GM19035 (cell line): ENCODE measurements at regions not wholly inside any gene's neighbourhood (a gene's known extent, or its start where the extent isn't known, plus 50 kb on each side); places are given as distances from the start of the nearest gene placed in this dataset.
"Not testable (repeated sequence)": the region's sequence is repeated elsewhere in the genome, so short reads cannot be mapped to it uniquely, and the experiment has no call there.

Experiments
- ATAC-seq: cut with Tn5 transposase; IDR thresholded peaks from one replicate; pipeline ENCODE4 v1.9.1; 2021; ENCODE audit not compliant: unreplicated experiment

GRCh38 chr18:1468550-1468949, 563.9 kb downstream of the ADCYAP1 start:
- no peak for ATAC-seq

- ATAC-seq, result no peak
These were observed 571.2 kb downstream of the ADCYAP1 start for GRCh38 chr18:1475867-1476266.

DNA sequence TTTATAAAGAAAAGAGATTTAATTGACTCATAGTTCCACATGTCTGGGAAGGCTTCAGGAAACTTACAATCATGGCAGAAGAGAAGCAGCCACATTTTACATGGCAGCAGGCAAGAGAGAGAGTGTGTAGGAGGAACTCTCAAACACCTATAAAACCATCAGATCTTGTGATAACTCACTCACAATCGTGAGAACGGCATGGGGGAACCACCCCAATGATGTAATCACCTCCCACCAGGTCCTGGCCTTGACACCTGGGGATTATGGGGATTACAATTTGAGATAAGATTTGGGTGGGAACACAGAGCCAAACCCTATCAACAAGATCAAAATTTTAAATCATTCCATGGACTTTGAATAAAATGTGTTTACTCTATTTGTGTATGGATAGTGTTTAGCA, 575.6 kb downstream of the ADCYAP1 start:
- no peak for ATAC-seq

GRCh38 chr18:1481577-1481976, 576.9 kb downstream of the ADCYAP1 start:
- no peak for ATAC-seq

DNA sequence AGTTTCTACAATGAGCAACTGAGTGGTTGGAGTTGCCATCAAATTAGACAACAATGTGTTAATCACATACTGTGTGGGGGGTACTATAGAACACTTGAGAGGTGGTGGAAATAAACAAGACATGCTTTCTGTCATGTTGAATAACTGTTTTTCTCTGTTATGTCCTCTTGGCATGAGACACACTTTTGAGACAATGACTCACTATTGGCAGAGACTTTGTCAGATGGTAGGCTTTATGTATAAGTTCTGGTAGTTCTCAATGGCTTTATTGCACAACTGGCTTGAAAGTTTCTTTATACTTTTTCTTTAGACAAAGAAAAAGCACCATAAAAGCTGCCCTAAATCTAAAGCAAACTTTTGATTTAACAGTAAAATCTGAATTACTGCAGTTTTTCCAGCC, 578.7 kb downstream of the ADCYAP1 start:
- no peak for ATAC-seq

DNA sequence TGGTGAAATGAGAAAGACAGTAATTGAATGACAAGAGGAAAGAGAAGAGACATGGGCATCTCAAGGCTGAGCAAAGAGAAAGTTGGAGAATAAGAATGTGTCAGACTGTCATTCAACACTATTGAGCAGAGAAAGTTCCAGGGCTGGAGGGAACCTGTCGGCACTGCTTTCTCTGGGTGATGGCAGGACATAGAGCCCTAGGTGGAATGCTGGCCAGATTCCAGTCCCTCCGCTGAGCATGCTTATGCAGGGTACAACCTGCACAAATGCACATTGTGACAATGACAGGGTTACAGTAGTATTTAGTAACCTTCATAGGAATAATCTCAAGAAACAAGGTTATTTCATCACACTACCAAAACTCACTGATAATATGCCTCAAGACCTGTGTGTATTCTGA, 582.8 kb downstream of the ADCYAP1 start:
- no peak for ATAC-seq

DNA sequence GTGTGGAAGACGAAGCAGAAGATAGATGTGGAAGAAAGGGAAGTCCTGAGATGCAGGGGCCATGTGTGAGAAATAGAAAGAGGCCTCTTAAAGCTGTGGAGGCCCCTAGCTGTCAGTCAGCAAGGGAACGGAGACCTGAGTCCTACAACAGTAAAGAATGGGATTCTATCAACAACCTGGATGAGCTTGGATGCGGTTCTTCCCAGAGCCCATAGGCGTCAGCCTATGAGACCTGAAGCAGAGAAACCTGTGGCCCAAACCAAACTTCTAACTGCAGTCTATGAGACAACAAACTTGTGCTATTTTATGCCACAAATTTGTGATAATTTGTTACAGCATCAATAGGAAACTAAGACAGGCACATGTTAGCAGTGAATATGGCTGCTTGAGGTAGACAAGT, 583.7 kb downstream of the ADCYAP1 start:
- ATAC-seq, result no peak

GRCh38 chr18:1488957-1489356, 584.3 kb downstream of the ADCYAP1 start:
- no peak for ATAC-seq

- no peak for ATAC-seq
These were observed 590.7 kb downstream of the ADCYAP1 start for GRCh38 chr18:1495387-1495786.

- ATAC-seq, result no peak
These were observed 591.4 kb downstream of the ADCYAP1 start for GRCh38 chr18:1496096-1496495.

DNA sequence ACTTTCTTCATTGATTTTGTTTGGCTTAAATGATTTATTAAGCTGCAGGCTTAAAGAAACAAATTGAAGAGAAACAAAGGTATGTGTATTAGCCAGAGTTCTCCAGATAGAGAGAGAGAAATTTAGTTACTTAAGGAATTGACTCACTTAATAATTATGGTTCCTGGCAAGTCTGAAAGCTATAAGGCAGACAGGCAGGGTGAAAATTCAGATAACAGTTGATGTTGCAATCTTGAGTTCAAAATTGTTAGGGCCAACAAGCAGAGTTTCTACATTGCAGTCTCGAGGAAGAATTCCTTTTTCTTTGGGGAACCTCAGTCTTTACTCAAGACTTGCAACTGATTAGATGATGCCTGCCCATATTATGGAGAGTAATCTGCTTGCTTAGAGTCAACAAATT, 593.5 kb downstream of the ADCYAP1 start:
- no peak for ATAC-seq

DNA sequence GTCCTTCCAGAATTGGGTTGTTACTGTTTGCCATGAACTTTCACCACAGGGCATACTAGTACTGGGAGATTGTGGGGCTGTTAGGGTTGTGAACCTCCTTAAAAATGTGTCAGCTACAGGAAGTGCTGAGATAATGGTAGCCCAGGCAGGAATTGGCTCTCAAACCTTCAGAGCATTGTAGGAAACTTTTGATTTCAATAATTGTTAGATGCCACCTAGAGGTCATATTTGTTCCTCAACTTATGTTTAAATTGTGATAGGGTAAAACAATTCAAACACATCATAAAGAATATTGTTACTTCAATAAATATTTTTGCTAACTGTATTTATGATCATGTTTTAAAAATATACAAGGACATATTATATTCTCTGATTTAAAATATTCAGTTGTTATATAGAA, 594.6 kb downstream of the ADCYAP1 start:
- no peak for ATAC-seq

DNA sequence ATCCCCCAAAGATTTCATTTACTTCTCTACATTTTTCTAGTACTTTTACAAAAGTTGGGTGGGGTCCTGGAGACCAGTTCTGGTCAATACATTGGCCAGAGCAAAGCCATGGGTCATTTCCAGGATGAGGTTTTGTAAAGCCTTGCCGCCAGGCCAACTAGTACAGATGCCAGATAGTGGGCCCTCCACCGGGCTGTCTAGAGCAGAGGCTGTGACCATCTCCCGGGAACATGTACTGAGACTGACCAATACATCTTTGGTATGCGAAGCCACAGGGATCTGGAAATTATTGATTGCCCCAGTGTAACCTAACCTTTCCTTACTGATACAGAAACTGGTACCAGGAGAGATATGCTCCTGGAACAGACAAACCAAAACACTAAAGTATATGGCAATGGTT, 599.2 kb downstream of the ADCYAP1 start:
- no peak for ATAC-seq

DNA sequence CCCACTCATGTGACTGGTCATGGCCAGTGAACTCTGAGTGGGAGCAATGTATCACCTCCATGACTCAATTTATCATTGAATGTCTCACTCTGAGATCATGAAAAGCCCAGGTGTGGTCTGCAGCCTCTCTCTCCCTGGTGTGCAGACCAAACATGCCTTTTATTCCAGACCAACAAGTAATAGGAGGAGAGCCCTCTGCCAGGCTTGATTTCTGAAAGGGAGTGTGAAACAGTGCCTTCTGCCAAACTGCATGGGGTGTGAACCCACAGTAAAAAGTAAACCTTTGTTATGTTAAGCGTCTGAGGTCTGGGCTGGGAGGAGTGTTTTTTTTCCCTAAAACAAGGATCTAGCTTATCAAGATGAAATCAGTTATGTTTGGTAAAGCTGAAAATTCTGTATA, 601.2 kb downstream of the ADCYAP1 start:
- no peak for ATAC-seq

DNA sequence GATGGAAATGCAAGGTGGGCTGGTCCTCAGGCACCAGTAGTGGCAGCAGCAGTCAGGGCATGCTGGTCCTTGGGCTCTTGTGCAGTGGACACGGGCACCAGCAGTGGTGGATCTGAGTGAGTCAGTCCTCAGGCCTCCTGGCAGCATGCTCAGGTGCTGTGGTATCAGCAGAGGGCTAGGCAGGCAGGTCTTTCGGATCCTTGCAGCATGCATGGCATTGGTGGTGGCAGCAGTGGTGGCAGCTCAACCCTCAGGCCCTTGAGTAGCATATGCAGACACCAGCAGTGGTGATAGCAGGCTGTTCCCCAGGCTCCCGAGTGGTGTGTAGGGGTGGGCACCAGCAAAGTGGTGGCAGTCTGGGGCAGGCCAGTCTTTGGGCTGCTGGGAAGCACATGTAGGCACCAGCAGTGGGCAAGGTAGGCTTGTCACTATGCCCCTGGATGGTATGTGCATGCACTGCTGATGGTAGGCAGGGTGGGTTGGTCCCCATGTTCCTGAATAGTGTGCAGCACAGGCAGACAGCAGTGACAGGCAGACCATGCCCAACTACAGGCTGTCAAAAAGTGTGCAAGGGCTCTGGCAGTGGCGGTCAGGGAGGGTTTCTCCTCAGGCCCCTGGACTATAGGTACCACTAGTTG, 606.0 kb downstream of the ADCYAP1 start:
- no peak for ATAC-seq

DNA sequence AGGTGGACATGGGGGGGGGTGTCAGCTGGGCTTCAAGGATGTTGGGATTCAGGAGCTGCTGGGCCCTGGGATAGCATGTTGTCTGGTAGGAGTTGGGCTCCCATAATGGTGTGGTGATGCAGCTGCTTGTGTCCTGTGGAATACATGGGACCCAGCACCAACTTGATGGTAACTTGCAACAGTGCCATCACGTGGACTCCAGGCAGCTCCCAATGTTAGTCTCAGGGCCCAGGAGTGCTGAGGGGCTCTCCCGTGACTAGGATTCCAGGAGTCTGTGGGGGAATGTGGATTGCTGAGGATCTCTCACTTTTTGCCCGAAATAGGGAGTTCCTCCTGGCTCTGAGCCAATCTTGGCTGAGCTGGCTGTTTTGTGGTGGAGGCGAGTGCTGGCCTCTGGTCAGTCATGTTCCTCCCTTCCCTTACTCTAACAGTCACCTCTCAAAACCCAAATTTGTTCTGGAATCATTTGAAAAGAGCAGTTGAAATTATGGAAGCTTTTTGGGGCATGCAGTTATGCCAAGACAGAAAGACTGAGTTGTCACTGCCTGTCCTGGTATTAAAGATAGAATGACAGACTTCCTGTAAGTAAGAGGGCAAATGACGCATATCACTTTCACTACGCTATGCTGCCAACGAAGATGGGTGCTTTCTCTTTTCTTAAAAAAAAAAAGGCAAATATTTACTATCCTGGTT, 607.1 kb downstream of the ADCYAP1 start:
- ATAC-seq, result no peak

GRCh38 chr18:1513519-1513918, 608.8 kb downstream of the ADCYAP1 start:
- ATAC-seq, result no peak

DNA sequence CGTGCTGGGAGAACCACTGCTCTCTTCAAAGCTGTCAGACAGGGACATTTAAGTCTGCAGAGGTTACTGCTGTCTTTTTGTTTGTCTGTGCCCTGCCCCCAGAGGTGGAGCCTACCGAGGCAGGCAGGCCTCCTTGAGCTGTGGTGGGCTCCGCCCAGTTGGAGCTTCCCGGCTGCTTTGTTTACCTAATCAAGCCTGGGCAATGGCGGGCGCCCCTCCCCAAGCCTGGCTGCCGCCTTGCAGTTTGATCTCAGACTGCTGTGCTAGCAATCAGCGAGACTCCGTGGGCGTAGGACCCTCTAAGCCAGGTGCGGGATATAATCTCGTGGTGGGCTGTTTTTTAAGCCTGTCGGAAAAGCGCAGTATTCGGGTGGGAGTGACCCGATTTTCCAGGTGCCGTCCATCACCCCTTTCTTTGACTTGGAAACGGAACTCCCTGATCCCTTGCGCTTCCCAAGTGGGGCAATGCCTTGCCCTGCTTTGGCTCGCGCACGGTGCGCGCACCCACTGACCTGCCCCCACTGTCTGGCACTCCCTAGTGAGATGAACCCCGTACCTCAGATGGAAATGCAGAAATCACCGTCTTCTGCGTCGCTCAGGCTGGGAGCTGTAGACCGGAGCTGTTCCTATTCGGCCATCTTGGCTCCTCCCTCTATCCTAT, 617.0 kb downstream of the ADCYAP1 start:
- not testable (repeated sequence) for ATAC-seq

DNA sequence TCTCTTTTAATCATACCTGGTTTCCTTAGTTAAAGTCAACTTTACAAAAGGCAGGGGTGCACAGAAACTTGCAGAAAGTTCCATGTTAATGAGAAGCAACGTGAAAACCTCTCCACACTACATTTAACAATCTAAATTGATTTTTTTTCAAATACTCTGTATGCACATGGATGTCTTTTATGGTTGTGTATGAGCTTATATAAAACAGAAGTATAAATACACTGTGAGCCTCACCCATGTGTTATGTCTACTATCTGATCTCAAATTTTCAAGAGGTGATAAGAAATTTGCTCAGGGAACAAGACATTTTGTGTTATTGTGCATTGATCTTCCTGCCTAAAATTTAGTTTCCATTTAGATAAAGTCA, 617.6 kb downstream of the ADCYAP1 start:
- no peak for ATAC-seq

DNA sequence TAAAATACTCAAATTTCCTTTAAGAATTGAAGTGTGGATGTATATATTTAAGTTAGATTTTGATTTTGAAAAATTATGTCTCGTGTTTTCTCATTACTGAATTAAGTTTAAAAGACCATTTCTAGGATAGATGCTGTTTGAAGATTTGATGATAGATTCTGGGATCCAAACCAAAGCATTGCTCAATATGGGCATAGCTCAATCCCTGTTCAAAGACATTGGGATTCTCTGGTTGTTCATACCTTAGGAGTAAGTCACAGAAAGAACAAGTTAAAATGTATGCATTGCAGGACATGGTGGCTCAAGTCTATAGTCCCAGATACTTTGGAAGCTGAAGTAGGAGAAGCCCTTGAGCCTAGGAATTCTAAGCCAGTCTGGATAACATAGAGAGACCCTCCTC, 622.3 kb downstream of the ADCYAP1 start:
- no peak for ATAC-seq

GRCh38 chr18:1527805-1528204, 623.1 kb downstream of the ADCYAP1 start:
- ATAC-seq, result no peak

DNA sequence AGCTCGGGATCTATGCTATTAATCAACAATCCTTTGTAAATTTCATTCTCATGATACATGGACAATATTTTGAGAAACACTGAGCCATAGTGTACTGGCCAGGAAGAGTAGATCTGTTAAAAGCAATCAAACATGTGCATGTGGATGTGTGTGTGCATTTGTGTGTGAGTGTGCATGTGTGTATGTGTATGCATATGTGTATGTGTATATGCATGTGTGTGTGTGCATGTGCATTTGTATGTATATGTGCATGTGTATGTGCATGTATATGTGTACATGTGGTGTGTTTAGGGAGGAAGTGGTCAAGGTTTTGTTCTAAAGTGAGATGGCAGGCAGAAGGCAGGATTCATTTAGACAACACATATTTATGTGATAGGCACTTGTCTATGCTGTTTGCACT, 623.8 kb downstream of the ADCYAP1 start:
- ATAC-seq, result no peak
